ENCODE measurements at regions not wholly inside any gene's neighbourhood (a gene's known extent, or its start where the extent isn't known, plus 50 kb on each side); places are given as distances from the start of the nearest gene placed in this dataset.

GRCh38 chr12:61502179-61502578, 758.0 kb upstream of the USP15 start:
- H3K79me2 ChIP-seq (ENCODE audit: control insufficient read depth, insufficient read depth, low read length) = no peaks in the 10 kb centered on the region
- no peak overlapping the region for H3K4me2 ChIP-seq (ENCODE audit: low read length)
- no peak overlapping the region for H4K5ac ChIP-seq (ENCODE audit: low read length)
- no peaks in the 10 kb centered on the region for H3K79me1 ChIP-seq (ENCODE audit: low read length)
- H3K27ac ChIP-seq (ENCODE audit: low read depth, low read length) = no peak overlapping the region
- H3K4ac ChIP-seq (ENCODE audit: low read depth, low read length) = no peak overlapping the region
- no peak for DNase-seq
- no peak overlapping the region for H4K8ac ChIP-seq (ENCODE audit: low read depth, low read length)
- H2BK15ac ChIP-seq (replicated peaks; ENCODE audit: low read depth) = no peak overlapping the region
- no peak overlapping the region for H2BK5ac ChIP-seq (ENCODE audit: low read length)
- H3K56ac ChIP-seq (ENCODE audit: low read length) = no peak overlapping the region
- H3K9ac ChIP-seq (ENCODE audit: low read length) = no peak overlapping the region
- no peaks in the 10 kb centered on the region for H3K36me3 ChIP-seq (ENCODE audit: control insufficient read depth, insufficient read depth, low read length)
- no peaks in the 10 kb centered on the region for H3K27me3 ChIP-seq (ENCODE audit: insufficient read depth, low read length, poor library complexity)
- H2BK120ac ChIP-seq (ENCODE audit: low read depth, low read length) = no peak overlapping the region
- H3K23ac ChIP-seq (ENCODE audit: low read length) = no peak overlapping the region
- H2AK5ac ChIP-seq (ENCODE audit: low read length) = no peak overlapping the region
- peaks cover 4% of the 10 kb centered on the region for H3K4me1 ChIP-seq (ENCODE audit: control insufficient read depth, low read depth, low read length)
- H3K4me3 ChIP-seq (ENCODE audit: low read length) = no peak overlapping the region
- no peak overlapping the region for H3K18ac ChIP-seq (ENCODE audit: low read length)

- H3K9ac ChIP-seq (ENCODE audit: low read length) = no peak overlapping the region
- peak; percentile 48 for DNase-seq
- H3K79me1 ChIP-seq (ENCODE audit: low read length) = no peaks in the 10 kb centered on the region
- H2BK5ac ChIP-seq (ENCODE audit: low read length) = no peak overlapping the region
- H3K23ac ChIP-seq (ENCODE audit: low read length) = no peak overlapping the region
- peak overlapping the region; percentile 41 for H3K27ac ChIP-seq (ENCODE audit: low read depth, low read length)
- H2BK15ac ChIP-seq (replicated peaks; ENCODE audit: low read depth) = no peak overlapping the region
- no peak overlapping the region for H2BK120ac ChIP-seq (ENCODE audit: low read depth, low read length)
- H3K18ac ChIP-seq (ENCODE audit: low read length) = peak overlapping the region; percentile 68
- no peak overlapping the region for H3K4me2 ChIP-seq (ENCODE audit: low read length)
- WGBS (ENCODE audit: extremely low coverage, insufficient coverage, low lambda C conversion rate) = no CpG with 5 or more reads among the region's 1 CpG
- no peak overlapping the region for H4K5ac ChIP-seq (ENCODE audit: low read length)
- H3K79me2 ChIP-seq (ENCODE audit: control insufficient read depth, insufficient read depth, low read length) = no peaks in the 10 kb centered on the region
- no peak overlapping the region for H3K4me3 ChIP-seq (ENCODE audit: low read length)
- H2AK5ac ChIP-seq (ENCODE audit: low read length) = no peak overlapping the region
- no peaks in the 10 kb centered on the region for H3K36me3 ChIP-seq (ENCODE audit: control insufficient read depth, insufficient read depth, low read length)
- no peaks in the 10 kb centered on the region for H3K27me3 ChIP-seq (ENCODE audit: insufficient read depth, low read length, poor library complexity)
- no peak overlapping the region for H3K4ac ChIP-seq (ENCODE audit: low read depth, low read length)
- H3K4me1 ChIP-seq (ENCODE audit: control insufficient read depth, low read depth, low read length) = peaks cover 4% of the 10 kb centered on the region
- no peak overlapping the region for H3K56ac ChIP-seq (ENCODE audit: low read length)
- no peak overlapping the region for H4K8ac ChIP-seq (ENCODE audit: low read depth, low read length)
Observed at GRCh38 chr12:61504396-61505080, 755.7 kb upstream of the USP15 start.

GRCh38 chr12:61513499-61513898, 746.7 kb upstream of the USP15 start:
- H2BK15ac ChIP-seq (replicated peaks; ENCODE audit: low read depth) = no peak overlapping the region
- no peak overlapping the region for H4K5ac ChIP-seq (ENCODE audit: low read length)
- H3K4me1 ChIP-seq (ENCODE audit: control insufficient read depth, low read depth, low read length) = no peaks in the 10 kb centered on the region
- no peaks in the 10 kb centered on the region for H3K36me3 ChIP-seq (ENCODE audit: control insufficient read depth, insufficient read depth, low read length)
- WGBS (ENCODE audit: extremely low coverage, insufficient coverage, low lambda C conversion rate) = no CpG with 5 or more reads among the region's 2 CpGs
- H4K8ac ChIP-seq (ENCODE audit: low read depth, low read length) = no peak overlapping the region
- no peak overlapping the region for H2BK120ac ChIP-seq (ENCODE audit: low read depth, low read length)
- no peak for DNase-seq
- no peaks in the 10 kb centered on the region for H3K27me3 ChIP-seq (ENCODE audit: insufficient read depth, low read length, poor library complexity)
- H3K27ac ChIP-seq (ENCODE audit: low read depth, low read length) = no peak overlapping the region
- no peak overlapping the region for H3K18ac ChIP-seq (ENCODE audit: low read length)
- no peak overlapping the region for H3K23ac ChIP-seq (ENCODE audit: low read length)
- no peak overlapping the region for H3K9ac ChIP-seq (ENCODE audit: low read length)
- H3K79me2 ChIP-seq (ENCODE audit: control insufficient read depth, insufficient read depth, low read length) = no peaks in the 10 kb centered on the region
- H3K56ac ChIP-seq (ENCODE audit: low read length) = no peak overlapping the region
- H3K4me2 ChIP-seq (ENCODE audit: low read length) = no peak overlapping the region
- no peaks in the 10 kb centered on the region for H3K79me1 ChIP-seq (ENCODE audit: low read length)
- no peak overlapping the region for H2BK5ac ChIP-seq (ENCODE audit: low read length)
- H2AK5ac ChIP-seq (ENCODE audit: low read length) = no peak overlapping the region
- no peak overlapping the region for H3K4me3 ChIP-seq (ENCODE audit: low read length)
- no peak overlapping the region for H3K4ac ChIP-seq (ENCODE audit: low read depth, low read length)

- Histone ChIP-seq H2BK120ac (ENCODE audit: low read depth, low read length) (no peak overlapping the region), H3K79me1 (ENCODE audit: low read length) (no peaks in the 10 kb centered on the region), H3K4ac (ENCODE audit: low read depth, low read length) (no peak overlapping the region), H4K8ac (ENCODE audit: low read depth, low read length) (no peak overlapping the region), H3K9ac (ENCODE audit: low read length) (no peak overlapping the region), H3K4me3 (ENCODE audit: low read length) (no peak overlapping the region), H3K18ac (ENCODE audit: low read length) (no peak overlapping the region), H3K79me2 (ENCODE audit: control insufficient read depth, insufficient read depth, low read length) (no peaks in the 10 kb centered on the region), H3K56ac (ENCODE audit: low read length) (no peak overlapping the region), H3K23ac (ENCODE audit: low read length) (no peak overlapping the region), H2AK5ac (ENCODE audit: low read length) (no peak overlapping the region), H4K5ac (ENCODE audit: low read length) (no peak overlapping the region), H3K4me1 (ENCODE audit: control insufficient read depth, low read depth, low read length) (no peaks in the 10 kb centered on the region), H3K27ac (ENCODE audit: low read depth, low read length) (no peak overlapping the region), H3K4me2 (ENCODE audit: low read length) (no peak overlapping the region), H3K36me3 (ENCODE audit: control insufficient read depth, insufficient read depth, low read length) (no peaks in the 10 kb centered on the region), H2BK15ac (replicated peaks; ENCODE audit: low read depth) (no peak overlapping the region), H2BK5ac (ENCODE audit: low read length) (no peak overlapping the region), H3K27me3 (ENCODE audit: insufficient read depth, low read length, poor library complexity) (no peaks in the 10 kb centered on the region)
- no peak for DNase-seq
- WGBS (ENCODE audit: extremely low coverage, insufficient coverage, low lambda C conversion rate) = no CpG with 5 or more reads among the region's 8 CpGs
Observed at GRCh38 chr12:61514016-61514415, 746.2 kb upstream of the USP15 start.

- H3K27me3 ChIP-seq (ENCODE audit: insufficient read depth, low read length, poor library complexity) = no peaks in the 10 kb centered on the region
- H3K18ac ChIP-seq (ENCODE audit: low read length) = no peak overlapping the region
- H3K4me1 ChIP-seq (ENCODE audit: control insufficient read depth, low read depth, low read length) = no peaks in the 10 kb centered on the region
- no peak overlapping the region for H2AK5ac ChIP-seq (ENCODE audit: low read length)
- H4K5ac ChIP-seq (ENCODE audit: low read length) = no peak overlapping the region
- no peak overlapping the region for H3K27ac ChIP-seq (ENCODE audit: low read depth, low read length)
- no peak overlapping the region for H3K4me2 ChIP-seq (ENCODE audit: low read length)
- no peaks in the 10 kb centered on the region for H3K79me2 ChIP-seq (ENCODE audit: control insufficient read depth, insufficient read depth, low read length)
- H3K56ac ChIP-seq (ENCODE audit: low read length) = no peak overlapping the region
- H4K8ac ChIP-seq (ENCODE audit: low read depth, low read length) = no peak overlapping the region
- no CpG with 5 or more reads among the region's 1 CpG for WGBS (ENCODE audit: extremely low coverage, insufficient coverage, low lambda C conversion rate)
- H2BK120ac ChIP-seq (ENCODE audit: low read depth, low read length) = no peak overlapping the region
- no peak overlapping the region for H2BK15ac ChIP-seq (replicated peaks; ENCODE audit: low read depth)
- H3K36me3 ChIP-seq (ENCODE audit: control insufficient read depth, insufficient read depth, low read length) = no peaks in the 10 kb centered on the region
- no peak for DNase-seq
- no peaks in the 10 kb centered on the region for H3K79me1 ChIP-seq (ENCODE audit: low read length)
- H3K4me3 ChIP-seq (ENCODE audit: low read length) = no peak overlapping the region
- H2BK5ac ChIP-seq (ENCODE audit: low read length) = no peak overlapping the region
- H3K9ac ChIP-seq (ENCODE audit: low read length) = no peak overlapping the region
- no peak overlapping the region for H3K4ac ChIP-seq (ENCODE audit: low read depth, low read length)
- H3K23ac ChIP-seq (ENCODE audit: low read length) = no peak overlapping the region
Observed at GRCh38 chr12:61521258-61521657, 738.9 kb upstream of the USP15 start.
